ENCODE measurements at regions not wholly inside any gene's neighbourhood (a gene's known extent, or its start where the extent isn't known, plus 50 kb on each side); places are given as distances from the start of the nearest gene placed in this dataset.

GRCh38 chr9:31840702-31841101 is 543.7 kb upstream of the ACO1 start:
- Histone ChIP-seq H3K27ac (ENCODE audit: control insufficient read depth, insufficient read depth, low read length) (no peak overlapping the region), H3K79me2 (ENCODE audit: control insufficient read depth, insufficient read depth, low read length) (no peaks in the 10 kb centered on the region), H3K4me1 (ENCODE audit: control insufficient read depth, extremely low read depth, insufficient read depth, low read length) (no peaks in the 10 kb centered on the region), H3K36me3 (ENCODE audit: control insufficient read depth in 2 of 2, extremely low read depth in 1 of 2, insufficient read depth in 2 of 2, low read length in 2 of 2) (no peaks in the 10 kb centered on the region), H3K4me2 (ENCODE audit: control insufficient read depth, extremely low read depth, insufficient read depth, low read depth, low read length) (no peak overlapping the region), H4K20me1 (ENCODE audit: control insufficient read depth, extremely low read depth, insufficient read depth, low read length) (no peaks in the 10 kb centered on the region), H3K9me1 (ENCODE audit: control insufficient read depth, extremely low read depth, insufficient read depth, low read length) (no peaks in the 10 kb centered on the region), H3K9me3 (ENCODE audit: control insufficient read depth, low read depth, low read length) (no peaks in the 10 kb centered on the region), H2AFZ (ENCODE audit: control insufficient read depth, low read length) (no peak overlapping the region), H3K9ac (ENCODE audit: control insufficient read depth, extremely low read depth, insufficient read depth, low read length) (no peak overlapping the region), H3K4me3 (ENCODE audit: control insufficient read depth in 2 of 3, extremely low read depth in 1 of 3, insufficient read depth in 2 of 3, low read depth in 1 of 3, low read length in 3 of 3) (no peak overlapping the region), H3K27me3 (ENCODE audit: control insufficient read depth, extremely low read depth, insufficient read depth, low read length) (no peaks in the 10 kb centered on the region)
- dilution Hi-C loops (cut with MboI; ENCODE audit: extremely low pct_ligation_motif_present, low sequenced_read_pairs) = no loop called here
- DNase-seq (ENCODE audit: low read depth, low spot score) = no peak
- FAIRE-seq = no peak
- TF ChIP-seq EZH2 (IDR thresholded peaks at IDR 0.05; ENCODE audit: low read length) (no peak), CTCF (optimal IDR thresholded peaks at IDR 0.05 in 1 of 3, IDR thresholded peaks at IDR 0.05 in 1 of 3, conservative IDR thresholded peaks at IDR 0.05 in 1 of 3; ENCODE audit: extremely low read depth in 1 of 3, insufficient read depth in 2 of 3, low read length in 3 of 3) (no peak)

DNA sequence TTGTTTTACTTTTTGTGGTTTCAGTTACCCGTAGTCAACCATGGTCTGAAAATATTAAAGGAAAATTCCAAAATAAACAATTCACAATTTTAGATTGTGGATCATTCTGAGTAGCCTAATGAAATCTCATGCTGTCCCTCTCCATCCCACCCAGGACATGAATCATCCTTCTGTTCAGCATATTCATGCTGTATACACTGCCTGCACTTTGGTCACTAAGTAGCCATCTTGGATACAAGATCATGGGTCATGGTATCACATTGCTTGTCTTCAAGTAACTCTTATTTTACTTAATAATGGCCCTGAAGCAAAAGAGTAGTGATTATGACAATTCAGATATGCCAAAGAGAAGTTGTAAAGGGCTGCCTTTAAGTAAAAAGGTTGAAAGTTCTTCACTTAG is 536.5 kb upstream of the ACO1 start:
- Histone ChIP-seq H3K79me2 (ENCODE audit: control insufficient read depth, insufficient read depth, low read length) (no peaks in the 10 kb centered on the region), H3K4me1 (ENCODE audit: control insufficient read depth, extremely low read depth, insufficient read depth, low read length) (no peaks in the 10 kb centered on the region), H3K9me3 (ENCODE audit: control insufficient read depth, low read depth, low read length) (no peaks in the 10 kb centered on the region), H2AFZ (ENCODE audit: control insufficient read depth, low read length) (no peak overlapping the region), H4K20me1 (ENCODE audit: control insufficient read depth, extremely low read depth, insufficient read depth, low read length) (no peaks in the 10 kb centered on the region), H3K9ac (ENCODE audit: control insufficient read depth, extremely low read depth, insufficient read depth, low read length) (no peak overlapping the region), H3K27me3 (ENCODE audit: control insufficient read depth, extremely low read depth, insufficient read depth, low read length) (no peaks in the 10 kb centered on the region), H3K4me3 (ENCODE audit: control insufficient read depth in 2 of 3, extremely low read depth in 1 of 3, insufficient read depth in 2 of 3, low read depth in 1 of 3, low read length in 3 of 3) (no peak overlapping the region), H3K27ac (ENCODE audit: control insufficient read depth, insufficient read depth, low read length) (no peak overlapping the region), H3K4me2 (ENCODE audit: control insufficient read depth, extremely low read depth, insufficient read depth, low read depth, low read length) (no peak overlapping the region), H3K9me1 (ENCODE audit: control insufficient read depth, extremely low read depth, insufficient read depth, low read length) (no peaks in the 10 kb centered on the region), H3K36me3 (ENCODE audit: control insufficient read depth in 2 of 2, extremely low read depth in 1 of 2, insufficient read depth in 2 of 2, low read length in 2 of 2) (no peaks in the 10 kb centered on the region)
- no peak for DNase-seq (ENCODE audit: low read depth, low spot score)
- FAIRE-seq = no peak
- dilution Hi-C loops (cut with MboI; ENCODE audit: extremely low pct_ligation_motif_present, low sequenced_read_pairs) = no loop called here
- no peak for TF ChIP-seq CTCF (optimal IDR thresholded peaks at IDR 0.05 in 1 of 3, IDR thresholded peaks at IDR 0.05 in 1 of 3, conservative IDR thresholded peaks at IDR 0.05 in 1 of 3; ENCODE audit: extremely low read depth in 1 of 3, insufficient read depth in 2 of 3, low read length in 3 of 3)
- TF ChIP-seq EZH2 (IDR thresholded peaks at IDR 0.05; ENCODE audit: low read length) = no peak

Measured in keratinocyte (primary cell).